Astrocyte (in vitro differentiated cells and primary cell): ENCODE measurements at regions not wholly inside any gene's neighbourhood (a gene's known extent, or its start where the extent isn't known, plus 50 kb on each side); places are given as distances from the start of the nearest gene placed in this dataset.

Experiments used
- DNase-seq: peaks from one replicate; pipeline ENCODE4 v3.0.0-alpha.2; 2010; ENCODE audit warnings: low read depth
- FAIRE-seq: peaks from 2 replicates; lab custom pipeline; 2011; peaks lifted over from hg19 to GRCh38; lab: Jason Lieb, UNC
- H2AFZ ChIP-seq: 2 replicates; pipeline ENCODE4 v1.6.0; 2012; ENCODE audit warnings: low read depth, low read length, inconsistent platforms
- H3K27ac ChIP-seq: 2 replicates; pipeline ENCODE4 v1.5.1; 2011; ENCODE audit warnings: low read depth, low read length, inconsistent platforms
- H3K27me3 ChIP-seq: 2 replicates; pipeline ENCODE4 v1.6.0; 2011; ENCODE audit warnings: low read length, inconsistent platforms; ENCODE audit not compliant: insufficient read depth
- H3K36me3 ChIP-seq: 2 replicates; pipeline ENCODE4 v1.5.1; 2011; ENCODE audit warnings: low read length, inconsistent platforms; ENCODE audit not compliant: insufficient read depth
- H3K4me1 ChIP-seq: 2 replicates; pipeline ENCODE4 v1.5.1; 2011; ENCODE audit warnings: low read length, inconsistent platforms; ENCODE audit not compliant: insufficient read depth
- H3K4me2 ChIP-seq: 2 replicates; pipeline ENCODE4 v1.6.0; 2012; ENCODE audit warnings: low read length, inconsistent platforms
- H3K4me3 ChIP-seq: 2 replicates; pipeline ENCODE4 v1.5.1; 2011; ENCODE audit warnings: low read depth, mild to moderate bottlenecking, low read length, inconsistent platforms; ENCODE audit not compliant: insufficient read depth
- H3K79me2 ChIP-seq: 2 replicates; pipeline ENCODE4 v1.6.0; 2012; ENCODE audit warnings: mild to moderate bottlenecking, low read length, inconsistent platforms; ENCODE audit not compliant: insufficient read depth
- H3K9ac ChIP-seq: 2 replicates; pipeline ENCODE4 v1.6.0; 2012; ENCODE audit warnings: mild to moderate bottlenecking, low read length, inconsistent platforms
- H3K9me3 ChIP-seq: 2 replicates; pipeline ENCODE4 v1.5.1; 2012; ENCODE audit warnings: low read depth, mild to moderate bottlenecking, low read length, inconsistent platforms; ENCODE audit not compliant: insufficient read depth
- H4K20me1 ChIP-seq: 2 replicates; pipeline ENCODE4 v1.6.0; 2012; ENCODE audit warnings: low read length, inconsistent platforms; ENCODE audit not compliant: insufficient read depth
- H3K27ac Mint-ChIP-seq: one replicate; pipeline ENCODE4 v1.8.0; 2021; ENCODE audit warnings: mild to moderate bottlenecking, mixed read lengths; ENCODE audit not compliant: unreplicated experiment
- H3K27me3 Mint-ChIP-seq: one replicate; pipeline ENCODE4 v1.8.0; 2021; ENCODE audit warnings: low read depth, mixed read lengths; ENCODE audit not compliant: unreplicated experiment
- H3K36me3 Mint-ChIP-seq: one replicate; pipeline ENCODE4 v1.8.0; 2021; ENCODE audit warnings: low read depth, mixed read lengths; ENCODE audit not compliant: unreplicated experiment
- H3K4me1 Mint-ChIP-seq: one replicate; pipeline ENCODE4 v1.8.0; 2021; ENCODE audit warnings: low read depth, mixed read lengths; ENCODE audit not compliant: unreplicated experiment
- H3K4me3 Mint-ChIP-seq: one replicate; pipeline ENCODE4 v1.8.0; 2021; ENCODE audit warnings: mild to moderate bottlenecking, moderate library complexity, mixed read lengths; ENCODE audit not compliant: unreplicated experiment
- H3K9me3 Mint-ChIP-seq: one replicate; pipeline ENCODE4 v1.8.0; 2021; ENCODE audit warnings: mild to moderate bottlenecking, mixed read lengths; ENCODE audit not compliant: unreplicated experiment
- EZH2 ChIP-seq: IDR thresholded peaks from 2 replicates; pipeline ENCODE4 v1.6.1; 2012; ENCODE audit warnings: mild to moderate bottlenecking, low read length, inconsistent platforms; ENCODE audit not compliant: insufficient read depth
- TF ChIP-seq, protein P1 (sequence below): IDR thresholded peaks from 2 replicates; pipeline ENCODE4 v1.5.1; 2011; ENCODE audit warnings: low read depth, mild to moderate bottlenecking, inconsistent platforms, low read length, moderate library complexity; ENCODE audit not compliant: insufficient read depth

DNA sequence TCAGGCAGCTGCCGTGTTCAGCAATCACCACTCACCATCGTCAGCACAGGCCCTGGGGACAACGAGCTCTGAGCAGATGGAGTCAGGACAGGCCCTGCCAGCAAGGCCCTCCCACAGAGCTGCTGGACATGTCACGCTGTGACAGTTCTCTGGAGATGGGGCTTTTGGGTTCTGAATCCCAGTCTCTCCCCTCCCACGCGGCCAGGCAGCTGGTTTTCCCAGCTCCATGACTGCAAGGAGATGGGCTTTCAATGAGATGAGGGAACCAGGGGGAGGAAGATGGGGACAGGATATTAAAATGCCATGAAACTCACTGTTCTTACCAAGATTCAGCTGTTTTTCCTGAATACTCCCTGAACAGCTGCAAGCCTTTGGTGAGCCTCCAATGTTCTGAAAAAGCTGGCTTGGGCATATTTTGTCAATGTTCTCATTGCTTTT, 305.9 kb downstream of the BRD1 start:
- no peak for TF ChIP-seq EZH2
- TF ChIP-seq, protein P1, sequence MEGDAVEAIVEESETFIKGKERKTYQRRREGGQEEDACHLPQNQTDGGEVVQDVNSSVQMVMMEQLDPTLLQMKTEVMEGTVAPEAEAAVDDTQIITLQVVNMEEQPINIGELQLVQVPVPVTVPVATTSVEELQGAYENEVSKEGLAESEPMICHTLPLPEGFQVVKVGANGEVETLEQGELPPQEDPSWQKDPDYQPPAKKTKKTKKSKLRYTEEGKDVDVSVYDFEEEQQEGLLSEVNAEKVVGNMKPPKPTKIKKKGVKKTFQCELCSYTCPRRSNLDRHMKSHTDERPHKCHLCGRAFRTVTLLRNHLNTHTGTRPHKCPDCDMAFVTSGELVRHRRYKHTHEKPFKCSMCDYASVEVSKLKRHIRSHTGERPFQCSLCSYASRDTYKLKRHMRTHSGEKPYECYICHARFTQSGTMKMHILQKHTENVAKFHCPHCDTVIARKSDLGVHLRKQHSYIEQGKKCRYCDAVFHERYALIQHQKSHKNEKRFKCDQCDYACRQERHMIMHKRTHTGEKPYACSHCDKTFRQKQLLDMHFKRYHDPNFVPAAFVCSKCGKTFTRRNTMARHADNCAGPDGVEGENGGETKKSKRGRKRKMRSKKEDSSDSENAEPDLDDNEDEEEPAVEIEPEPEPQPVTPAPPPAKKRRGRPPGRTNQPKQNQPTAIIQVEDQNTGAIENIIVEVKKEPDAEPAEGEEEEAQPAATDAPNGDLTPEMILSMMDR, result no peak
- Histone ChIP-seq H3K4me1 (no peaks in the 10 kb centered on the region), H3K27ac (no peak overlapping the region), H4K20me1 (no peaks in the 10 kb centered on the region), H2AFZ (no peak overlapping the region), H3K36me3 (no peaks in the 10 kb centered on the region), H3K4me3 (no peak overlapping the region), H3K9ac (no peak overlapping the region), H3K9me3 (peaks cover 3% of the 10 kb centered on the region), H3K79me2 (no peaks in the 10 kb centered on the region), H3K27me3 (peaks cover 2% of the 10 kb centered on the region), H3K4me2 (no peak overlapping the region)
- Mint-ChIP-seq H3K27ac (peak overlapping the region; percentile 18), H3K36me3 (no peaks in the 10 kb centered on the region), H3K27me3 (peaks cover 21% of the 10 kb centered on the region), H3K9me3 (peaks cover 2% of the 10 kb centered on the region), H3K4me3 (no peak overlapping the region), H3K4me1 (no peaks in the 10 kb centered on the region)
- DNase-seq (no peak), FAIRE-seq (no peak)

DNA sequence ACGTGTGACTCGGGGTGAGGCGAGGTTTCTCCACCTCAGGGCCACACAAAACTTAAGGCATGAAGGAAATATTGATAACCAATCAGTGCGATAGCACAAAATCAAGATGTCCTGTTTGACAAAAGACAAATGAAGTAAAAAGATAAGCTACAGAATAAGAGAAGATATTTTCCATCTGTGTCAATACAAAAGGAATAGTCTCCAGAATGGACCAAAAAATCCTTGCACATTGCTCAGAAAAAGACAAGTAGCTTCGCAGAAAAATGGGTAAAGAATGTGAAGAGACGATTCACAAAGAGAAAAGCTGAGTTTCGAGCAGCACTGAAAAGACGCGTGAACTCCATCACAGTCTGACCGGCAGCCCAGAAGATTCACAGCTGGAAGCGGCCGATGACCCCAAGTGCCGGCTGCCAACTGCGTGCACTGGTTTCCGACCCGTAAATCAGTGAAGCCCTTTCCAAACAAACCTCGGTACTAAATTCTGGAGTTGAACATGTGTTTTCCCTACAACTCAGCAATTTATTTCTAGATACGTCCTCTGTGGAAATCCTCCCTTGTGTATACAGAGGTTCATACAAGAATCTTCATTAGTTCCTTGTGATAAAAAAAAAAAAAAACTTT, 308.4 kb downstream of the BRD1 start:
- no peak for FAIRE-seq
- H3K9me3 ChIP-seq, result peaks cover 3% of the 10 kb centered on the region
- Mint-ChIP-seq H3K4me1 (no peaks in the 10 kb centered on the region), H3K27ac (no peak overlapping the region), H3K36me3 (no peaks in the 10 kb centered on the region), H3K9me3 (peaks cover 2% of the 10 kb centered on the region), H3K27me3 (peaks cover 18% of the 10 kb centered on the region), H3K4me3 (no peak overlapping the region)
- H3K4me1 ChIP-seq, result no peaks in the 10 kb centered on the region
- no peak overlapping the region for H3K27ac ChIP-seq
- H3K4me3 ChIP-seq, result no peak overlapping the region
- no peak for DNase-seq
- no peaks in the 10 kb centered on the region for H3K79me2 ChIP-seq
- peaks cover 2% of the 10 kb centered on the region for H3K27me3 ChIP-seq
- no peak overlapping the region for H3K4me2 ChIP-seq
- TF ChIP-seq EZH2, result no peak
- TF ChIP-seq, protein P1, result no peak
- no peak overlapping the region for H3K9ac ChIP-seq
- H2AFZ ChIP-seq, result no peak overlapping the region
- H3K36me3 ChIP-seq, result no peaks in the 10 kb centered on the region
- no peaks in the 10 kb centered on the region for H4K20me1 ChIP-seq

DNA sequence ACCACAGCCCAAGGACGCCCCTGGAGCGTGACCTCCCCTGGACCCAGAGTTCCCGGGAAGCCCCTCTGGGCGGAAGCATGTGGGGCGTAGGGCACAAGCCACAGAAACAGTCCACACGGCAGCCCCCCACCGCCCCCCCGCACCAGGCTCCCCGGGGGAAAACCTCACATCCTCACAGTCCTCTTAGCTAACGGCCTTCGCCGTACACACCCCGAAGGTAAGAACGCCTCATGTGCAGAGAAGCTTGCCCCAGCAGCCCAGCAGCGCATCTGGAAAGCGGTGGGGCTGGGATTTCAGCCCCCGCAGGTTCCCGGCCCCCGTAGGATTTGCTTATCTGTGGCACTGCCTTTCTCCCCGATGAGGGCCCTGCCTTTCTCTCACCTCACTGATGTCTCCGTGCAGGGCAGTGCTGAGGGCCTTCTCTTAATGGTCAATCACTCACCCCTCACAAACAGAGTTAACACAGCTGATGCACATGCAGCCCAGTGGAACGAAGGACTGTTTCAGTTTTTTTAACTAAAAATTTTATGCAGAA, 309.2 kb downstream of the BRD1 start:
- H3K27me3 ChIP-seq, result peaks cover 2% of the 10 kb centered on the region
- no peak overlapping the region for H3K27ac Mint-ChIP-seq
- no peaks in the 10 kb centered on the region for H4K20me1 ChIP-seq
- H3K9me3 Mint-ChIP-seq, result peaks cover 2% of the 10 kb centered on the region
- no peaks in the 10 kb centered on the region for H3K4me1 Mint-ChIP-seq
- H3K9ac ChIP-seq, result no peak overlapping the region
- H3K4me1 ChIP-seq, result no peaks in the 10 kb centered on the region
- H3K9me3 ChIP-seq, result peaks cover 3% of the 10 kb centered on the region
- FAIRE-seq, result no peak
- no peak overlapping the region for H3K27ac ChIP-seq
- no peak overlapping the region for H3K4me2 ChIP-seq
- H3K27me3 Mint-ChIP-seq, result peaks cover 22% of the 10 kb centered on the region
- H2AFZ ChIP-seq, result no peak overlapping the region
- H3K4me3 ChIP-seq, result no peak overlapping the region
- no peak overlapping the region for H3K4me3 Mint-ChIP-seq
- no peak for TF ChIP-seq EZH2
- TF ChIP-seq, protein P1, result no peak
- DNase-seq, result no peak
- no peaks in the 10 kb centered on the region for H3K36me3 Mint-ChIP-seq
- H3K36me3 ChIP-seq, result no peaks in the 10 kb centered on the region
- H3K79me2 ChIP-seq, result no peaks in the 10 kb centered on the region
